Type B pancreatic cell (in vitro differentiated cells): ENCODE measurements at regions not wholly inside any gene's neighbourhood (a gene's known extent, or its start where the extent isn't known, plus 50 kb on each side); places are given as distances from the start of the nearest gene placed in this dataset.

Experiments used
- DNase-seq: peaks from one replicate; pipeline ENCODE4 v3.0.0; 2021; ENCODE audit warnings: mixed read lengths; ENCODE audit not compliant: unreplicated experiment; ENCODE audit errors: extremely low spot score
- H3K27ac Mint-ChIP-seq: 2 replicates; pipeline ENCODE4 v1.8.0; 2021; ENCODE audit warnings: mild to moderate bottlenecking, mixed read lengths
- H3K27me3 Mint-ChIP-seq: 2 replicates; pipeline ENCODE4 v1.8.0; 2021; ENCODE audit warnings: mixed read lengths
- H3K36me3 Mint-ChIP-seq: 2 replicates; pipeline ENCODE4 v1.8.0; 2021; ENCODE audit warnings: mixed read lengths
- H3K4me1 Mint-ChIP-seq: one replicate; pipeline ENCODE4 v1.8.0; 2021; ENCODE audit warnings: mixed read lengths; ENCODE audit not compliant: unreplicated experiment
- H3K4me3 Mint-ChIP-seq: 2 replicates; pipeline ENCODE4 v1.8.0; 2021; ENCODE audit warnings: mild to moderate bottlenecking, mixed read lengths
- H3K9me3 Mint-ChIP-seq: 2 replicates; pipeline ENCODE4 v1.8.0; 2021; ENCODE audit warnings: mixed read lengths
- TF ChIP-seq, protein P1 (sequence below): fragments of 200-600 bp; sonication (generic); conservative IDR thresholded peaks from 2 replicates; pipeline ENCODE4 v1.5.0; 2021; ENCODE audit warnings: antibody characterized with exemption, mild to moderate bottlenecking

- Mint-ChIP-seq H3K36me3 (no peaks in the 10 kb centered on the region), H3K9me3 (no peaks in the 10 kb centered on the region), H3K27ac (no peak overlapping the region), H3K4me1 (no peaks in the 10 kb centered on the region), H3K4me3 (no peak overlapping the region), H3K27me3 (peaks cover 3% of the 10 kb centered on the region)
- no peak for DNase-seq
- TF ChIP-seq, protein P1, sequence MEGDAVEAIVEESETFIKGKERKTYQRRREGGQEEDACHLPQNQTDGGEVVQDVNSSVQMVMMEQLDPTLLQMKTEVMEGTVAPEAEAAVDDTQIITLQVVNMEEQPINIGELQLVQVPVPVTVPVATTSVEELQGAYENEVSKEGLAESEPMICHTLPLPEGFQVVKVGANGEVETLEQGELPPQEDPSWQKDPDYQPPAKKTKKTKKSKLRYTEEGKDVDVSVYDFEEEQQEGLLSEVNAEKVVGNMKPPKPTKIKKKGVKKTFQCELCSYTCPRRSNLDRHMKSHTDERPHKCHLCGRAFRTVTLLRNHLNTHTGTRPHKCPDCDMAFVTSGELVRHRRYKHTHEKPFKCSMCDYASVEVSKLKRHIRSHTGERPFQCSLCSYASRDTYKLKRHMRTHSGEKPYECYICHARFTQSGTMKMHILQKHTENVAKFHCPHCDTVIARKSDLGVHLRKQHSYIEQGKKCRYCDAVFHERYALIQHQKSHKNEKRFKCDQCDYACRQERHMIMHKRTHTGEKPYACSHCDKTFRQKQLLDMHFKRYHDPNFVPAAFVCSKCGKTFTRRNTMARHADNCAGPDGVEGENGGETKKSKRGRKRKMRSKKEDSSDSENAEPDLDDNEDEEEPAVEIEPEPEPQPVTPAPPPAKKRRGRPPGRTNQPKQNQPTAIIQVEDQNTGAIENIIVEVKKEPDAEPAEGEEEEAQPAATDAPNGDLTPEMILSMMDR: no peak
These were observed 298.7 kb upstream of the CDH6 start for GRCh38 chr5:30894811-30895210.

GRCh38 chr5:30891660-30892059 is 301.8 kb upstream of the CDH6 start:
- no peak for DNase-seq
- Mint-ChIP-seq H3K4me3 (no peak overlapping the region), H3K9me3 (no peaks in the 10 kb centered on the region), H3K27ac (no peak overlapping the region), H3K4me1 (no peaks in the 10 kb centered on the region), H3K27me3 (peaks cover 2% of the 10 kb centered on the region), H3K36me3 (no peaks in the 10 kb centered on the region)
- TF ChIP-seq, protein P1: no peak

DNA sequence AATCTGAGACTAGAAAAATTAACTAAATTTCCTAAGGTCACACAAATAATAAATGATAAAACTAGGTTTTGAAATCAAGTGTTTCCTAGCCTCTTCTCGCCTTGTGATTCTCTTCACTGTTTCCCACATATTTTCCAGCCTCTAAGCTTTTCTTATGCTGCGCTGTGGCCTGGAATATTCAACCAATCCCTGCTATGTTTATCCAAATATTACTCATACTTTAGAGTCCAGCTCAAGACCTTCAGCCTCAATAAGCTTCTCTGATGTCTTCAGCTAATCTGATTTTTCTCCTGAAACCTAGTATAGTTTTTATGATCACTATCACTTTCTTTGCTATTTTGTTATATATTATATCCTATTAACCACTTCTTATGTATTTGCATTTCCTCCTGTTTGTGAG is 303.1 kb upstream of the CDH6 start:
- Mint-ChIP-seq H3K9me3 (no peaks in the 10 kb centered on the region), H3K4me1 (no peaks in the 10 kb centered on the region), H3K27me3 (no peaks in the 10 kb centered on the region)

DNA sequence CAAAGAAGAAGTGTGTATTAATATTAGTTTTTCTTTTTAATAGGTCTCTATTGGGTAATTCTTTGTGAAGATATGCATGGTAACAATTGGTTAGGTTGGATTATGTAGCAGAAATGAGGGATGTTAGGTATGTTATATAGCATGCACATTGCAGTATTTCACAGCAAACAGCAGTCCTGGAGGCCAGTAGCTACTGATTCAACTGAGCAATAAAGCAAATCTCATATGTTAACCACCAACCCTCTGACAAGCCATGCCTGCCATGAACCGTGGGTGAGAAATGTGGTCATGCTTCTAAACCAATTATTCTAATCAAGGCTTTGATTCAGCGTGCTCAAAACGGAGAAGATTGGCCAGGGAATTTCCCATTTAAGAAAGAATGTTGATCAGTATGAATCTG is 313.0 kb upstream of the CDH6 start:
- Mint-ChIP-seq H3K9me3 (no peaks in the 10 kb centered on the region), H3K4me3 (no peak overlapping the region), H3K27ac (no peak overlapping the region), H3K4me1 (peaks cover 3% of the 10 kb centered on the region), H3K36me3 (no peaks in the 10 kb centered on the region), H3K27me3 (no peaks in the 10 kb centered on the region)
- TF ChIP-seq, protein P1: no peak
- DNase-seq: no peak

More for the DNA sequence above, 303.1 kb upstream of the CDH6 start:
- no peak for DNase-seq
- Mint-ChIP-seq H3K4me3 (no peak overlapping the region), H3K36me3 (no peaks in the 10 kb centered on the region), H3K27ac (no peak overlapping the region)
- TF ChIP-seq, protein P1: no peak

DNA sequence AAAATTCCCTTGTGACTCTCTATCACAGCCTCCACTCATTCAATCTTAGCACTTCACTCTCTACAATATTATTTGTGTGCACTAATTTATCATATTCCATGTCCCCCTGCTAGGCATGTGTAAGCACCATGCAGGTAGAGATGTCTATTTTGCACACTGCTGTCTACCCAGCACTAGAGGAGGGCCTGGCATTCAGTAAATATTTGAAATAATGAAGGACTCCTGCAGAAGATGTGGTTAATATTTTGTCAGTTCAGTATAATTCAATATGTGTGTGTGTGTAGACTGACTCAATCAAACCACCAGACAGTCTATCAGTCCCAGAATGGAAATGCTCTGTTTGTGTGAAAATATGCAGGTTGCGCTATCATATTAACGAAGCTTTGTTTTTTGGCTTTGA is 313.6 kb upstream of the CDH6 start:
- Mint-ChIP-seq H3K27me3 (no peaks in the 10 kb centered on the region), H3K27ac (no peak overlapping the region), H3K36me3 (no peaks in the 10 kb centered on the region), H3K9me3 (no peaks in the 10 kb centered on the region), H3K4me3 (no peak overlapping the region), H3K4me1 (peaks cover 3% of the 10 kb centered on the region)
- no peak for DNase-seq
- TF ChIP-seq, protein P1: no peak

DNA sequence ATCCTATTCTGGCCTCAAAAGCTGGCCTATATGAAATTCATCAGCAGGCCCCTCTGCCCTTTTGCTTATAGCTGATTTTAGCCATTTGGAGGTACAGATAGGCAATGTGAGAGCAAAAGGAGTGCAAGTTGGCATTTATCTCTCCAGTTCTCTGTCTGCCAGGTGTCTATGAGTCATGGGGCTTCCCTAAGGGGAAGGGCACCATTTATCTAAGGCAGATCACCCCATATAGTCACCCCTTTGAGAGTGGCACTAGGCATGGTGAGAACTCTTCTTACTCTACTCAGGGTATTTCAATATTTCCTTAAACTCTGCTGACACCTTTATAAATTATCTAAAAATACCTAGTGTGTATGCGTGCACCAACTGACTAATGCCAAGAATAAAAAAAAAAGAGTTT is 314.7 kb upstream of the CDH6 start:
- Mint-ChIP-seq H3K4me1 (peaks cover 3% of the 10 kb centered on the region), H3K27me3 (no peaks in the 10 kb centered on the region), H3K9me3 (no peaks in the 10 kb centered on the region), H3K4me3 (no peak overlapping the region), H3K27ac (no peak overlapping the region), H3K36me3 (no peaks in the 10 kb centered on the region)
- TF ChIP-seq, protein P1: no peak
- DNase-seq: no peak
